HG02852 (cell line): ENCODE measurements at regions not wholly inside any gene's neighbourhood (a gene's known extent, or its start where the extent isn't known, plus 50 kb on each side); places are given as distances from the start of the nearest gene placed in this dataset.
"Not testable (repeated sequence)": the region's sequence is repeated elsewhere in the genome, so short reads cannot be mapped to it uniquely, and the experiment has no call there.

Experiments
- ATAC-seq: cut with Tn5 transposase; IDR thresholded peaks from one replicate; pipeline ENCODE4 v1.9.1; 2021; ENCODE audit warnings: mild to moderate bottlenecking, moderate library complexity; ENCODE audit not compliant: unreplicated experiment

- ATAC-seq = no peak
Observed at GRCh38 chr9:110112792-110113191, 95.2 kb downstream of the C9orf152 start.

DNA sequence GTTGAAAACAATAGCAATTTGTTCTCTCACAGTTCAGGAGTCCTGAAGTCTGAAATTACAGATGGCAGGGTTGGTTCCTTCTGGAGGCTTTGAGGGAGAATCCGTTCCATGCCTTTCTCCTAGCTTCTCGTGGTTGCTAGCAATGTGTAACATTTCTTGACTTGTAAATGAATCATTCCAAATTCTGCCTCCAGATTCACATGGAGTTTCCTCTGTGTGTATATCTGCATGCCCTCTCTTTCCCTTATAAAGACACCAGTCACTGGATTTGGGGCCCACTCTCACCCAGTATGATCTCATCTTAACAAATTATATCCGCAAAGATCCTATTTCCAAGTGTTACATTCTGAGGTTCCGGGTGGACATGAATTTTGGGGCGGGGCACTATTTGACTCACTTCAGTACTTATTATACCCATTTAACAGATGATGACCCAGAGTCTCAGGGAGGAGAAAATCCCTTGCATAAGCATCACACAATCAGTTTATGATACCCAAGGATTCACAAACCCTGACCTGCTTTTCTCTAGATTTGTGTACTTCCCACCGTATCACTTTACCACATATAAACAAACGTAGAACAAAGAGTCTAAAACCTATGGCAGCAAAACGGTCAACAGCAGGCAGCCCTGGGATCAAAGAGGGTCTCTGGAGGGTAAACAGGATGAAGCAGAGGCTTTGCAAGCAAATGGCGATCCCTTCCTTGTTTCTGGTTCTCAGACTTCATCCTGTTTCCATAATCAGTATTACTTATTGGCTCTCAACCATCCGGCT lies 93.7 kb downstream of the C9orf152 start:
- ATAC-seq = no peak

DNA sequence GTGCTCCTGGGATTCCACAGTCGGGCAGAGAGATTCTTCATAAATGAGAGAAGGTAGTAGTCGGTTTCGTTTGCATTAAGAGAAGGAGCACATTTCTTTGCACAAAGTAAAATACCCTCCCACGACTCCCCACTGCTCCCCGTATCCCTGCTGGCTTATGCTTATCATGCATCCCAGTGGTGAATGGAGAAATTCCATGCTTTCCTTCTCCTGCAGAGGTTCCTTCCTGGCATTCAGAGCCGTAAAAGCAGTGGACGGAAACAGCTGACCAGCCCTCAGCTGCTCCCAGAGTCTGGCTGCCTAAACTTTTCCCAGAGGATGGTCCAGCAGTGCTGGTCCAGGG lies 93.1 kb downstream of the C9orf152 start:
- no peak for ATAC-seq

DNA sequence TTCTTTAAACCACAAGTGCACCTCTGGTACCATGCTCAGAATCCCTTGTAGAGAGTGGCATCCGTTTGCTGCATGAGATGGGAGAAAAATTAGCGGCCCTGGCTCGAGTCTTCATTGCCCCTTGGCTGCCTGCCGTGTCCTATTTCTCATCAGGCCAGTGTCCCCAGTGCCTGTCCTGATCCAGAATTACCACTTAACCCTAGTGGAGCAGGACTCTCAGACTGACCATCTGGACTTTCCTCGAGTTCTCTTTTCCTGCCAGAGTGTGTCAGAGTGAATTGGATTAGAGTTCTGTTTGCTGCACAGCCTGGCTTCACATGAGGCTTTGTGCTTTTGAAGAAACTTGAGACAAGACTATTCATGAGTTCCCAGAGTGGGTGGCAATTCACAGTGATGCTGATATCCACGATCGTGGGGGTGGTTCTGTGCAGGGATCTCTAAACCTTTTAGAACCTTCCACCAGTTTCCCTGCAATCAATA lies 92.6 kb downstream of the C9orf152 start:
- no peak for ATAC-seq

DNA sequence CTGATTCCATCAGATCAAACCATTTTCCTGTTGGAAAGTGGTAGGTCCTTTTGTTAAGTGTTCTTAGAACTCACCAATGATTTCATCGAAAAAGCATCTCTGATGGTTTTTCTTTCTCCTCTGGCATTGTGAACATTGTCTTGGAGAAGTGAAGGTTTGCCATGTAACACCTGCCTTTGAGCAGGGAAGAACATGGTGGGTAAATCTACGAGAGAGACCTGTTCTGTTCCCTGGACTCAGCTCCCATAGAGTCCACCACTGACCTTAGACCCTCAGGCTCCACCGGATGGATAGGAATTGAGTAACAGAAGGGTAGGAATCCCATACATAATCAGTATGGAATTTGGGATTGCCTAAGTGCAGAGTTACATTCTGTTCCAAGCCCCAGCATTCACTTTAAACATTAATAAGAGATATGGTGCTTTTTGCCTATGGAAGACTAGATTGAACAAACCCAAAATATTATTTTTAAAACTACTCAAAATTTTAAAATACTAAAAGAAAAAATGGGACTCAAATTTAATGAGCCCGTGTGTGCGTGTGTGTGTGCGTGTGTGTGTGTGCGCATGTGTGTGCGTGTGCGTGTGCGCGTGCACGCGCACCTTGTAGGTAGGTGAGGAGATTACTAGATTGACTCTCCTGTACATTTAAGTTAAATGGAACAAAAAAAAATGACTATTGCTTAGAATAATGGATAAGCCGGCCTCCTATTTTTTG lies 92.0 kb downstream of the C9orf152 start:
- no peak for ATAC-seq

- ATAC-seq = no peak
Observed at GRCh38 chr9:110116543-110116885, 91.4 kb downstream of the C9orf152 start.

DNA sequence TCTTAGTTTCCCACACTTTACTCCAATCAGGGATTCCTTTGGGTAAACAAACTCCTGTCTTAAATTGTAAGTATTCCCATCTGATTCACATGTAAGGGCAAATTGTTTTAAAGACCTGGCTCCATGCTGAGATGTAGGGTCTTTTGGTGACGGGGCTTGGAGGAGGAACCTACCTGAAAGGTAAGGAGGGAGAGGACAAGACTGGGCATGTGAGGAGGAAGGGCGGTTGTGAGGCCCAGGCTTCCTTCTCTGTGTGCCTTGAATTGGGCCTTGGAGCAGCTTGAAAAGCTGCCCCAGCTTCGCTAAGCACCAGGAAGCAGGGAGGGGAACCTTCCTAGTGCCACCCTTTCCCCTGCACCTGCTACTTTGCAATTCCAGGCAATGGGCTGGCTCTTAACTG lies 86.8 kb downstream of the C9orf152 start:
- ATAC-seq = no peak

DNA sequence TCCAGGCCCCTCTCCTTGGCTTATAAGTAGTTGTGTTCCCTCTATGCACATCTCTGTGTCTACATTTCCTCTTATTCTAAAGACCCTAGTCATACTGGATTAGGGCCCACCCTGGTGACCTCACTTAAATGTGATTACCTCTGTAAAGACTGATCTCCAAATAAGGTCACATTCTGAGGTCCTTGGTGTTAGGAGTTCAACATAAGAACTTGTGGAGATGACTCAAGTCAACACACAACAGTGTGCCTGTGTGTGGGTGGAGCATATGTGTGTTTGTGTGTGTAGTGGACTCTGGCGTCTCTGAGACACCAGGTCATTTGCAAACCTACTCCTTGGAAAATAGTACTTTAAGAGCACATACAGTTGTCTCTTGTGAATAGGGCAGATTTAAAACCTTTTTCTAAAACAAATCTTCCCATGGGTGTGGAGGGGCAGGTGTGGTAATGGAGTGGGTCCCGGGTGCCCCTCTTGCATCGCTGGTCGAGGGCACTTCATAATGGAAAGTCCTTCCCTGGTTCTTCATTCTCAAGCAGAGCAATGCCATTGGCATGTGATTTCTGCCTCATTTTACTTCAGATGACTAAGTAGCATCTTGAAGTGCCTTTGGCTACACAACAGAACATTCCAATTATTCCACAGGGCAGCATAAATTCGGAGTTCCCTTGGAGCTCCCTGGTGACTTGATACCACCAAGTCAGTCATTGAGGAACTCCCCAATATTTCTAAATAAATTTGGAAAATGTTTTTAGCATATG lies 84.4 kb downstream of the C9orf152 start:
- ATAC-seq = no peak

DNA sequence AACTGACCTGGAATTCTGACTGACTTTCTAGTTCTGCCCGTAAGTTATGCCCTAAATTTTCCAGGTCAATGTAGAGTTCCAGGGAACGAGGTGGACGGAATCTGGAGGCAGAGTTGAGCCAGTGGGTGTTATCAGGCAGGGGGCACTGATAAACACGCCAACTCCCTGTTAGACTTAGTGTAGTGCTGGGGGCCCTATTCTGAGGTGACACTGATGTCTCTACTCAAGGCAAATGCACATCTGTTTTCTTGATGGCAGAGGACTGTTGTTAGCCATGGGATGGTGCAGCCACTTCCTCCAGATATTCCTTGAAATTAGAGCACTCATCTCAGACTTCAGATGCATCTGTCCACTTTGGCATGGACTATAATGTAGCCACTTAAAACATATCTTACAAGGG lies 83.5 kb downstream of the C9orf152 start:
- ATAC-seq = no peak

- ATAC-seq = no peak
Observed at GRCh38 chr9:110125207-110125751, 82.7 kb downstream of the C9orf152 start.

DNA sequence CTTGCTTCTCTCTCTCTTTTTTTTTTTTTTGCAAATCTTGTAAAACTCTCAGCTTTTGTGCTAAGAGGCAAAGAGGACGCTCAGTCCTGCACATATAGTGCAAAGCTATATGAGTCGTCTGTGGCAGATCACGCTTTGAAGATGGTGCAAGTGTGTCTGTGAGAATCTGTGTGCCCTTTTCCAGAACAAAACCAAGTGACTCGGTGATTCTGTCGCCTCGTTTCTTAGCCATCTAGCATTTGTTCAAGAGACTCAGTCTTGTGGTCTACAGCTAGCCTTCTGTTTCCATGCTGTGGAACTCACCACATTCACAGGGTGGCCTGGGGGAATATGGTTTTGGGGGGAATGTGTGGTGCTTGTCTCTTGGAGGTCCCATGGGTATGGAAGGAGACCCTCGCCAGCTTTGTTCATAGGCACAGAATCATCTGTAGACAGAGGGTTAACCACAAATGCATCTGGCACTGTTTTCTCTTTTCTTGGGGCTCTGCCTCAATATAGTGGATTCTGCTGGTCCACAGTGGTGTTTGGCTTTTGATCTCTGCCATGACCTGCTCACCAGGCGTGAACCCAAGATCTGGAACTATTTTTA lies 82.1 kb downstream of the C9orf152 start:
- ATAC-seq = no peak

DNA sequence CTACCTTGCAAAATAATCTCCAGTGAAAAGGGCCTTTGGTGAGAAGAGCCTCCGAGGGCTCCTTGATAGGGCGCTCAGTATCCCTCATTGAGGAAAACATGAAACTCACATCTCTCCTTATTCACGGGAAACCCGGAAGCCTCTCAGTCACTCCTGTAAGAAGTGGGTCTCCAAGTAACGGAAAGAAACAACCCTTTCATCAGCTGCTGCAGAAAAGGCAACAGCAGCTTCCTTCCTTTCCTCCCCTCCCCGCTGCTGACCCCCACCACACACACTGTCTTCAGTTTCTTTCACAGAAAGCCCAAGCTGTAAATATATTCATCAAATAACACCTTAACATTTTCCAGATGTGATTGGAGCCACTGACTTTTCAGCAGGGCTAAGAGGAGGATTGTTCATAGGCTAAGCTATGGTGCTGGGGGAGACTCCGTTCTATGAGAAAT lies 81.4 kb downstream of the C9orf152 start:
- ATAC-seq = no peak

DNA sequence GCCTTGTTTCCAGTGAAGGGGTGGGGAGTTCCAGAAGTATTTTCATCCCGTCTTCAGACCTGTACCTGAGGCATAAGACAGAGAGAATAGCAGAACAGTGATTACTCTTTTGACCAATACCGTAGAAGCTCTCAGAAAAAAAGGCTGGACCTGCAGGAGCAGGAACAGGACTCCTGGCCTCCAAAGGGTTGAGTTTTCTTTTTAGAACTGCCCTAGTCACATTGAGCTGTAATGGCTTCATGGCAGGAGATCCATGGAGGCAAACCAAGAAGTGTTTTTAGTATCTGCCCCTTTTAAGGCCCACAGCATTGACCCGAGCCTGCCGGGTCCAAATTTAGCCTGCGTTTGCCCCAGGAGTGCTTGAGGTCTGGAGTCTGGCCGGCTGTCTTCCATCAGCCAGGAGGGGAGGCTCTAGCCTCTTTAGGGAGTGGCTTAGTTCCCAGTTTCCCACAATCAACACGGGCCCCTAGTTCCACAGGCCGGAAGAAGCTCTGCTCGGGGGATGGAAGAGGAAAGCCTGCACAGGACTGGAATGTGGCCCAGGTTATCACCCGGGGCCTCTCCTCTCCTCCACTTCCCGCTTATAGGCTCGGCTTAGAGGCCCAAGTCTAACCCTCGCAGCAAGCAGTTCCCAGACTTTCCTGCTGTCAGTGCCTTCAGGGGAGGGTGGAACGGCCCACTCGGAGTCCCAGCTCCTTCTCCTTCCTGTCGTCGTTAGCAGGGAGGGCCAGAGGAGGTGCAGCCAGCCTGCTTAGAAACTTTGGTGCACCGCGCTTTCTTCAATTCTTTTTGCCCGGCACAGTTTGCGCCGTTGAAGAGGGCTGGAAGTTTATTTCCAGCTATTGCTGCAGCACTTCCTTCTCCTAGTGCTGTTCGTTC lies 80.7 kb downstream of the C9orf152 start:
- ATAC-seq = no peak

- ATAC-seq = peak; percentile 58
Observed at GRCh38 chr9:110128664-110129329, 79.2 kb downstream of the C9orf152 start.

DNA sequence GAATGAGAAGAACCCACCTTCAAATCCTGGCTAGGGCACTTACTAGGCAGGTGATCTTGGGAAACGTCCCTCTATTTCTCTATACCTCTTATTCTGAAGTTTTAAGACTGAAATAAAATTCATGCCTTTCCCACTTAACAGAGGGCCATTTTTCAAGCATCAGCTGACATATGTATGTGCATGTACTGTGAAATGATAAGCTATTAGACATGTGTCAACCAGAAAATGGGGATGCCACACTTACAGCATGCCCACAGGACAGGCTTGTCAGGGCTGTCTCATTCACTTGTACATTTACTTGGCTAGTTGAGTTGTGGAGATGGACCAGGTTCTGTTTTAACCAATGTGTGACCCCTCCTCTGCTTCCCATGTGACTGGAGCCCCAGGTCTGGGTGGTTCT lies 78.5 kb downstream of the C9orf152 start:
- ATAC-seq = no peak

DNA sequence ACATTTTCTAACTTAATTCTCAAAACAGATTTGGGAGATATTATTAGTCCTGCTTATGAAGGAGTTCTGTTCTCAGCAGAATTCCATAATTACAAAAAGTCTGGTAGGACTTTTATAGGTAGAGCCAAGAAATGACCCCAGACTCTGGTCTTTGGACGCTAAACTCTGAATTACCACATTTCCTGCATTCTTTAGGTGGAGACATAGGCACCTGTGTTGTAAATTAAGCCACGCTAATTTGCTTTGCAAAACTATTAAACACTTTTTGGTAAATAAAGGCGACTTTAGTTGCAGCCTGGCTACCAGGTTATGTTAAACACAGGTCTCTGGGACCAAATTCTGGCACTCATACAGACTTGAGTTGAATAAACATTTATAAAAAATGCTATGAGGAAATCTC lies 77.7 kb downstream of the C9orf152 start:
- ATAC-seq = no peak

DNA sequence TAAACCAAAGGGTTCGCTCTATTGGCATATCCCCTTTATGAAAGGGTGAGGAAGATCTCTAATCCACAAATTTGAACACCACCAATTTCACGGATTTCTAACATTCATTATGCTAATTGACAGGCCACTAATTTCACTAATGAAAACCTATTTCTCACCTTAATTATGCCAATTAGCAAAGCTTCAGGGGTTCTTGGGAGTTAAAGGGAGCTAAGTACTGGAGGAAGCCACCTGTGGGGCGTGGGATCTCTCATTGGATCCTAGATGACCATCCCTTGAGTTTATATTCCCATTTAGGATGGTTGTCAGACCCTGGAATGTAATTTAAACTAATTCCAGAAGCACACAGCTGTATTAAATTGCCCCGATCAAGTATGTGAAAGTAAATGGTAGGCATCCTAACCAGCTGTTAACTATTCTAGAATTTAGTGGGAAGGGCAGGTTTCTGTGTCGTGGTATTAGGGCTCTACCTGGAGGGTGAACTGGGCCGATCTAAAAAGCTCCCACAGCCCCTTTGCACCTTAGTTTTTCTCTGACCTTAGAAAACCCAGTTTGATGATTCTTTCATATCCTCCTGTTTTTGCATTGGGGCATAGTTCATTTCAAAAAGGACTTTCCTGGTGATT lies 77.1 kb downstream of the C9orf152 start:
- no peak for ATAC-seq

DNA sequence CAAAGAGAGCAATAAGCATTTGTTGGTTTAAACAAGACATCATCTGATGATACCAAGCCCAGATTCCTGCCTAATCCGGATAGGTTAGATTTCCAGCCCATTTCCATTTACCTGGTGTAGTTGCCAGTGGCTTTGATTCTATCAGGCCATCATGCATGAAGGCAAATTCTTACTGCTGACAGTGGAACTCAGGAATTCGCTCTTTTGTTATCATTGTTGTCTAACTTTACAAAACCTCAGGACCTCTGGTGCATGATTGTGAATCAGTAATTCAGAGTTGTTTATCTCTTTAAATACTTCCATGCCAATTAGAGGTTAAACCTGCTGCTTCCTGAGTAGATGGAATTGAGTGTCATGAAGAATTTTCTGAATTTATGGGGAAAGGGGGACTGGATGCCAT lies 76.5 kb downstream of the C9orf152 start:
- no peak for ATAC-seq

- ATAC-seq = not testable (repeated sequence)
Observed at GRCh38 chr9:110132531-110132930, 75.4 kb downstream of the C9orf152 start.
